LNCaP clone FGC (cell line): ENCODE measurements at regions not wholly inside any gene's neighbourhood (a gene's known extent, or its start where the extent isn't known, plus 50 kb on each side); places are given as distances from the start of the nearest gene placed in this dataset.

Experiments used
- DNase-seq: peaks from one replicate; pipeline ENCODE4 v3.0.0-alpha.2; 2011; ENCODE audit warnings: low read depth
- H3K4me3 ChIP-seq: 2 replicates; pipeline ENCODE4 v1.5.1; 2011; ENCODE audit warnings: mild to moderate bottlenecking, low read depth, low read length, control low read depth
- CTCF ChIP-seq: IDR thresholded peaks from 2 replicates; pipeline ENCODE4 v1.5.1; 2012; ENCODE audit warnings: mild to moderate bottlenecking; ENCODE audit not compliant: control insufficient read depth, insufficient read depth; ENCODE audit errors: extremely low read depth

GRCh38 chr5:54721951-54722654 is 204.5 kb downstream of the SNX18 start:
- no peak for DNase-seq
- TF ChIP-seq CTCF: no peak

GRCh38 chr5:54721116-54721515 is 203.6 kb downstream of the SNX18 start:
- no peak overlapping the region for H3K4me3 ChIP-seq
- DNase-seq: no peak
- TF ChIP-seq CTCF: no peak

More at GRCh38 chr5:54721951-54722654, 204.5 kb downstream of the SNX18 start:
- no peak overlapping the region for H3K4me3 ChIP-seq

- no peak overlapping the region for H3K4me3 ChIP-seq
- DNase-seq: no peak
- no peak for TF ChIP-seq CTCF
Measured at GRCh38 chr5:54720341-54720740, 202.8 kb downstream of the SNX18 start.

- H3K4me3 ChIP-seq: no peak overlapping the region
- no peak for TF ChIP-seq CTCF
- peak; percentile 56 for DNase-seq
Measured at GRCh38 chr5:54719384-54720283, 202.1 kb downstream of the SNX18 start.

GRCh38 chr5:54718656-54719055 is 201.1 kb downstream of the SNX18 start:
- no peak for DNase-seq
- TF ChIP-seq CTCF: no peak
- H3K4me3 ChIP-seq: no peak overlapping the region

GRCh38 chr5:54717870-54718269 is 200.3 kb downstream of the SNX18 start:
- no peak overlapping the region for H3K4me3 ChIP-seq
- no peak for DNase-seq
- TF ChIP-seq CTCF: no peak
